ENCODE measurements at regions not wholly inside any gene's neighbourhood (a gene's known extent, or its start where the extent isn't known, plus 50 kb on each side); places are given as distances from the start of the nearest gene placed in this dataset.
"Not testable (repeated sequence)": the region's sequence is repeated elsewhere in the genome, so short reads cannot be mapped to it uniquely, and the experiment has no call there.

DNA sequence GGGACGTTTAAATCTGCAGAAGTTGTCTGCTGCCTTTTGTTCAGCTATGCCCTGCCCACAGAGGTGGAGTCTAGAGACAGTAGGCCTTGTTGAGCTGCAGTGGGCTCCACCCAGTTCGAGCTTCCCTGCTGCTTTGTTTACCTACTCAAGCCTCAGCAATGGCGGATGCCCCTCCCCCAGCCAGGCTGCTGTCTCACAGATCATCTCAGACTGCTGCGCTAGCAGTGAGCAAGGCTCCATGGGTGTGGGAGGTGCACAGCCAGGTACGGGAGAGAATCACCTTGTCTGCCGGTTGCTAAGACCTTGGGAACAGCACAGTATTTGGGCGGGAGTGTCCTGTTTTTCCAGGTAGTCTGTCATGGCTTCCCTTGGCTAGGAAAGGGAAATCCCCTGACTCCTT, 114.3 kb upstream of the PALM2AKAP2 start:
- not testable (repeated sequence) for DNase-seq (ENCODE audit: low read depth)

DNA sequence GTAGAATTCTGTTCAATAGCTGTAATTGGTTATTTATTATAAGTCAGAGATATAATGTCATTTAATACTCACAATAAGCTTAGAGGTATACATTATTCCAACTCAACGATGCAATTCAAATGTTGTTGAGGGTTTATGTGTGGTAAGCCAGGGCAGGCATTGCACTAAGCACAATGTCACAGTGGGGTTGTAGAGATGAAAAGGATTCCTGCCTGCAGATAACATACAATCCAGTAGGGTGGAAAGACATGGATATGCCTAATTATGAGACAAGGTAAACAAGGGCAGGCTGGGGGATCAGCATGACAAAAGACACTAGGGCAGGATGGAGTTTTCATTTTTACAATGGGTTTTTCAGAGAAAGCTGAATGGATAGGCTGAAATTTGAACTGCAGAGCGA, 98.7 kb upstream of the PALM2AKAP2 start:
- DNase-seq (ENCODE audit: low read depth) = no peak

DNA sequence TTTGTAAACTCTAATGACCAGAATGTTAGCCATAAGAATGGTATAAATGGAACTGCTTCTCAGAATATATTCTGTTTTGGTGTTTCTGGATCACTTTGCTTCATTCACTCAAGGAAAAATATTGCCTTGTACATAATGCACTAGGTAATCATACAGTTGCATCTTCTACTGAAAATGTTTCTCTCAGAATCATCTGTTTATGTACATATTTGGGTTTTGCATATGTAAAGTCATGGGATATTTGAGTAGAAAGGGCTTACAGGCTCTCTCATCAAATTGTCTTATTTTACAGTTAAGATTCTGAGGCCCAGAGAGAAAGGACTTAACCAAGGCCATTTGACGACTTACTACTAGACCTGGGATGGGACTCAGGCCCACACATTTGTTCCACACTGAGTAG, 97.8 kb upstream of the PALM2AKAP2 start:
- no peak for DNase-seq (ENCODE audit: low read depth)

DNA sequence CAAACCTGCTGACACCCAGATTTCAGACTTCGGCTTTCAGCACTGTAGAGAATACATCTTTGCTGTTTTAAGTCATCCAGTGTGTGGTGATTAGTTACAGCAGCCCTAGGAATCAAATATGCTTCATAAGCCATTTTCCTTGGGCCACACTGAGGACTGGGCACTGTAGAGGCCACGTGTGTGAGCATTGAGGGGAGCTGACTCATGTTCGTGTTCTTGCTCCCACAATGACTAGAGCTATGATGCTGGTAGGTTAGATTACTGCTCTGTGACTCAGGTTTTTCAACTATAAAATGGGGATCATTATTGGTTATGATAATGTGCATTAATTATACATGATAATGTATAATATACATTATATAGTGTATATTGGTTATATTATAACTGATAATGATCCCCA, 96.5 kb upstream of the PALM2AKAP2 start:
- DNase-seq (ENCODE audit: low read depth) = no peak

DNA sequence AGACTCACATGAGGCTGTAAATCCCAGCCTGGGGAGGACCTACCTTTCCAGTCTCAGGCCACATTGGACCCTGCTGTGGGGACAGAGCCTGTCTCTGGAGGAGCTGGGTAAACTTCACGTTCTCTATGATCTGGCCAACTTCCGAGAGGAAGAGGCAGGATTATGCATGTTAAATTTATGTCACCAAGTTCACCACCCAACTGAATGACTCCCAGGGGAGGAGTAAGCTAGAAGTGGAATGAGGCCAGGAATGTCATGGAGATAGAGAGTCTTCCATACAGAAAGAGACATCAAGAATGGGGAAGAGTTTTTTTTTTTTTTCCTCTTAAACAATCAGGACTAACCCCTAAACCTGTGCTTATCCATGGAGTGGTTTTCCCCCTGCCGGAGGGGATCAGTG, 90.3 kb upstream of the PALM2AKAP2 start:
- DNase-seq (ENCODE audit: low read depth) = no peak

DNA sequence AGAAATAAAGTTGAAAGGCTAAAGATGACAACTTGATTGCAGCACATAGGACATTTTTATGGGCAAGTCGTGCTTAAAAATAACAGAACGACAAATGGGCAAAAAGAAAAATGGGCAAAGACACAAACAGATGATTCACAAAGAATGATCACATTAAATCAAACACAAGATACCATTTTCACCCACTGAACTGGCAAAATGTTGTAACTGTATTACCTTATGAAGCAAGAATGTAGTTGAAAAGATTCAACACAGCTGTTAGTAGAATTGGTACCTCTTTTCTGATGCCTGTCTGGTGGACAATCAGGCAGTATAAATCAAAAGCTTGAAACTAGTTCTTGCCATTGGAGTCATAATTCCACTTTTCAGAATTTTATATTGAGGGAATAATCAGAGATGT, 81.0 kb upstream of the PALM2AKAP2 start:
- peak; percentile 13 for DNase-seq (ENCODE audit: low read depth)

DNA sequence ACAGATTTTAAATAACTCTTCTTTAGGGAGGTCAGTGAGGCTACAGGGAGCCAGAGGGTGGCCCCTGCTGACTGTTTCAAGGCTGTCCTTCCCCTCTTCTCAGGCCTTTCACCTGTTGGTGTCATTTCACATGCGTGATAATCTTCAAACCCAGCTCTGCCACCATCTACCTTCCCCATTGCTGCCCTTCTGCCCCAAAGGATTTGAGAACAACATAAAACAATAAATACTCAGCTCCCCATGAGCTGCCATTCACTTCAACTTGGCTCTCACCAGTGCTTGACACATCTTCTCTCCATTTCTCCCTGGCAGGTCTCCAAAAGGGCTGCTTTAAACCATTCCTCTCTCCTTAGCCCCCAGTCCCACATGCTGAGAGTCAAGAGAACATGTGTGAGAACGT, 75.5 kb upstream of the PALM2AKAP2 start:
- DNase-seq (ENCODE audit: low read depth) = no peak

DNA sequence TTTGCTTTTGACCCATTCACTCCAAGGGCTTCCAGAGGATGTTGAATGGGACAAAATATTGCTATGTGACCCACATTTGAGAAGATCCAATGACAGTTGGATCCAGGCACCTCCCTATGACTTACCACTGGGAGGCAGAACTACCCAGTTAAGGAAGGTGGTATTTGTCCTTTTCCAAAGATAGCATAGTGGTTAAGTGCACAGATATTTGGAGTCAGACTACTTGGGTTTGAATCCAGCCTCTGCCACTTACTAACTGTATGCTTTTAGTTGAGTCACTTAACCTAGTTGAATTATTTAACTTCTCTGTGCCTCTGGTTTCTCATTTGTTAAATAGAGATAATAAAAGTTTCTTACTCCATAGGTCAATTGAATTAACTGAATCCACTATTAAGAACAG, 74.5 kb upstream of the PALM2AKAP2 start:
- peak; percentile 14 for DNase-seq (ENCODE audit: low read depth)

DNA sequence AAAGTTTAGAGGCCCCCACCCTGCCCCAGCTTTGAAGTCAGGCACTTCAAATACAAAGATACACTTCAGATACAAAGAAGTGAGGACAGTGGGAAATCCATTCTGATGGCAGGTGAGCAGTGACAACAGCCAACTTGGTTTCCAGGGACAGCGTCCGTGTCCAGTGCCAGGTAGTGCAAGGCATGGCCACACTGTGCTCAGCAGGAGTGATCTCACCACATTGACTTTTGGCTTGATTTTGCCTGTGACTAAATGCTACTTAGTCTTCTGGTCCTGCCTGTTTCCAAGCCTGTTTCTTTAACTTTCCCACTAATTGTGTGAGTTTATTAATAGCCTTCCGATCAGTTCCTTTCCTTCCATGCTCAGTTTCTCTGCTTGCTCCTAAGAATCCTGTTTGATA, 72.6 kb upstream of the PALM2AKAP2 start:
- DNase-seq (ENCODE audit: low read depth) = no peak

DNA sequence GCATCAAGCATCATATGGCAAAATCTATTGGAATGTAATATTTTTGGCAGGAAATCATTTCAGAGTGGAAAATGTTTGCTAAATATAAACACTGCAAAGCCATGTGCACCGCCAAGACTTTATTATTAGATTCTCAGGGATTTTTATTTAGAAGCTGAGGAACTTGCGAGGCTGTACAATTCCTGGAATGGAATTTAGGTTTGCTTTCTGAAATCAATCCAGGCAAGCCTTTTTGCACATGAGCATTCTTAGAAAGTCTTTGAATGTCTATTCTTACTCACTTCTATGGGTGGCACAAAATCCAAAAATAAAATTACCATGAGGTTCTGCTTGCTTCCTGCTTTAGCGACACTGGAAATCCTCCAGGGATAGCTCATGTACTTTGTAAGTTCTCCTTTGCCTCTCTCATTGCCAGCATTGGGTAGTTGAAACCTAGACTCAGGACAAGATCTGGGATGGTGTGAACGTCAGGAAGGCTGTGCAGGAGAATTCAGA, 71.5 kb upstream of the PALM2AKAP2 start:
- DNase-seq (ENCODE audit: low read depth) = no peak

DNA sequence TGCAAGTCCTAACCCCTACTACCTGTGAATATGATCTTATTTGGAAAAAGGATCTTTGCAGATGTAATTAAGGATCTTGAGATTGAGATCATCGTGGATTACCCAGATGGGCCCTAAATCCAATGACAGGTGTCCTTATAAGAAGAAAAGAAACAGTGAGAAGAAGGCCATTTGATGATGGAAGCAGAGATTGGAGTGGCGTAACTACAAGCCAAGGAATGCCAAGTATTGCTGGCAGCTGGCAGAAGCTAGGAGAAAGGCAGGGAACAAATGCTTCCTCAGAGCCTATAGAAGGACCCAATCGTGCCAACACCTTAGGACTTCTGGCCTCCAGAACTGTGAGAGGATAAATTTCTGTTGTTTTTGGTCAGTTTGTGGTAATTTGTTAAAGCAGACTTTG, 70.1 kb upstream of the PALM2AKAP2 start:
- no peak for DNase-seq (ENCODE audit: low read depth)

DNA sequence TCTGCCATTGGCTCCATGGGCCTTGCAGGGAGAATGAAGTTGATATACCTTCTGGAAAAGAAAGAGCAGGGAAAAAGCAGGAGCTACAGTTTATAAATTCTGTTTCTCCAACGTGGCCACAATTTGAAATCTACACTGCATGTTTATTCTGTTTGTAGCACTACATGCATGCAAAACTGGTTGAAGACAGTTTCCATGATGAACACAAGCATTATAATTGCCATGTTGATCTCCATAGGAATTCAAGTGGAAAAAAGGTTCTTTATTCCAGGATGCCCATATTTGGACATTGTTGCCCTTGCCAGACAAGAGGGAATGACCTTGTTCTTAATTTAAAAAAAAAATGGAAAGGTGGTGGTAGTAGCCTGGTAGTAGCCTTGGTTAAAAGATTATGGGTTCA, 69.2 kb upstream of the PALM2AKAP2 start:
- DNase-seq (ENCODE audit: low read depth) = no peak

DNA sequence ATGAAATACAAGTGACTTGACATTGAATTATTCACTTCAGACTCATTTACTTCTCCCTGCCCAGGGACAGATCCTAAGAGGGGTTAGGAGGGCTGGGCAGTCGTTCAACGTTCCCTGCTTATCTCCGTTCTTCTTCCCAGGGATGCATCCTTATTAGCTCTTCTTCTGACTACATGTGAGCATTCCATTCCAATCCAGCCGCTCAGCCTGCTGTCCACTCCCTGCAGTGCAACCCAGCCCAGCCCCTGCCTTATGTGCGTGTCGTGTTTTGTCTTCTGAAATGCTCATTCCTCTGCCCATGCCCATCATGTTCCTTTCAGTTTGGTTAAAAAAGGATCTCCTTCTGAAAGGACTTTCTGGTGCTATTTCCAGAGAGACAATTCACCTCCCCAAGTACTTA, 64.7 kb upstream of the PALM2AKAP2 start:
- DNase-seq (ENCODE audit: low read depth) = no peak

DNA sequence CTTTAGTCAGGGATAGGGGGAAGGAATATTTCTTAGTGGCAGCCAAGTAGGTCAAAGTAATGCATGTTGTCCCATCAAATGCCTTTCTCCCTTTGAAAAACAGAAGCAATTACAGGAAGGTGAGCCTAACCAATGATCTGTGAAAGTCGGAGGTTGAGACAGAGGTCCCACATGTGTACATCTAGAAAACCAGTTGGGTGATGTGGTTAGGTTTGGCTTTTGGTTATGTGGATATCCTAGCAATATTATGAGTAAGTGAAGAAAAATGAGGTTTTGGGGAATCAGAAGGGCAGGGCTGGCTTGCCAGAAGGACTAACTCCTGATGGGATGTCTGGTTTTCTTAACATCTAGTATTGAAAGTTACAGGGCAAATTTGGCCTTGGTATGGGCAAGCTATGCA, 63.4 kb upstream of the PALM2AKAP2 start:
- DNase-seq (ENCODE audit: low read depth) = no peak

DNA sequence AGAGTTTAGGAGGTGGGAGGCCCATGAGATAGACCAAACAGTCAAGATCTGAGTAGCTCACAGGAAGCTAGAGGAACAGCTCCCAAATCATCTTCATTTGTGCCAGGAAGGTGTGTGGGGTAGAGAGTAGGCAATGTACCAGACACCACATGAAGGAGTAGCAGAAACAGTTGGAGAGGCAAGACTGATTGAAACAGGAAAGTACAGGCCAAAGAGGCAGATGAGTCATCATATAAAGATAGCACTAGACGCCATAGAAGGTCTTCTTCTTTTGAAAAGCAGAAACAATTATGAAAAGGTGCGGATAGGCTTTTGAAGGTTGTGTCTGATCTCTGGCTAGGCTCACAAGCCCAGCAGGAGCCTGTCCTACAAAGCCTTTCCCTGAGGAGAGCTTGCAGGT, 62.7 kb upstream of the PALM2AKAP2 start:
- DNase-seq (ENCODE audit: low read depth) = no peak

DNA sequence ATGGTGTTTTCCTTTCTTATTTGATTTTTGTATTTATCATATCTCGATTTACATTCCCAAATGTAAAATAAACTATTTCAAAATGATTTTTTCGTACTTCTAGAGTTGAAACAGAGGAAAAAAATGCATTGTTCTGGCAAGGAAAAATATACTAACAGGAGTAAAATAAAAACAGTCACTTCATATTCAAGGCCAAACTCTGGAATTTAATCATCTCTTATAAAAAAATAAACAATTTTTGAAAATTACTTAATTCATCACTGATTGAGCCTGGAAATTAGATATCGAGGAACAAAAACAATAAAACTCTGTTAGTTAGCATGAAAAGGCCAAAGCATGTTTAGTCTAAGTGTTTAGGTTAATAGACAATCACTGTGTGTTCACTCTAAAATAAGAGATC, 61.1 kb upstream of the PALM2AKAP2 start:
- DNase-seq (ENCODE audit: low read depth) = no peak

DNA sequence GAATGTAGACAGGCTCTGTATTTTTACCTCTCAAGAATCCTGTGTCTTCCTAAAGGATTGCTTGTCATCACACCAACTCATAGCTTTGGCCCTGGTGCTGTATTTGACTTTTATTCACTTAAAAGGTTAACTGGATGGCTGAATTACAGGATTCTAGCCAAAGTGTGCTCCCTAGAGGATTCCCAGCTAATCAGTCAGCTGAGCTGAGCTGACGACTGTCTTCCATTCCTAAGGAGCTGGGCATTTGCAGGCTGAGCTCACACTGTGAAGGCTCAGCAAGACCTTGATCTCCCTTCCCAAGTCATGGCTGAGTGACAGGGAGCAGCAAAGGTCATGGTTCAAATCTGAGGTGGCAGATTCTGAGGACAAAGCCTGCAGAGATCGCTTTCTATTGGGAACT, 59.0 kb upstream of the PALM2AKAP2 start:
- DNase-seq (ENCODE audit: low read depth) = no peak

DNA sequence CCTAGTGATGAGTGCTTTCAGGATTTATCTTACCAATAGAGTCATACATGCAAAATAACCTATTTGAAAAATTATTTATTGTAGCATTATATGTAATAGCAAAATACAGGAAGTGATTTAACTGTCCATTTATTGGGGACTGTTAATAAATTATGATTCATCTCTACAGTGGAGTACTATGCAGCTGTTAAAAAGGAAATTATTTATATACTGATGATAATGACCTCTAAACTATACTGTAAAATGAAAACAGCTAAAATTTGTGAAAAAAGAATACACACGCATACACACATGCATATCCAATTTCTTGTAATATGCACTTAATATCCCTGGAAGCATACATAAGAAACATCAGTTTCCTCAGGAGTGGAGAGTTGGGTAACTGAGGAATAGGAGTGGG, 58.0 kb upstream of the PALM2AKAP2 start:
- no peak for DNase-seq (ENCODE audit: low read depth)

DNA sequence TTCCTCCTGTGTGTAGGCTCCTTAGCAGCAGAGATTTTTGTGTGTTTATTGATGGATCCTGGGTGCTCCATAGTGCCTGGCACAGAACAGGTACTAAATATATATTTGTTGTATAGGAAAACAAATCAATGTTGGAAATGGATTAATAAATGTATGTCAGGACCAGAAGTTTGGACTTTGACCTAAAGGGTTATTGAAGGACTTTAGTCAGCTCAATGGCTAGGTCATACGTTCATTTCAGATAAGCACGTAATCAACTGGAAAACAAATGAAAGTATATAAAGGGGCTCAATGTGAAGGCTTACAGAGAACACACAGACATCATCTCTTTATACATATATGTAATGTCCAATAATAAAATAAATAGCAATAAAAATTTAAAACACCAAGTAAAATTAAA, 56.2 kb upstream of the PALM2AKAP2 start:
- DNase-seq (ENCODE audit: low read depth) = no peak

DNA sequence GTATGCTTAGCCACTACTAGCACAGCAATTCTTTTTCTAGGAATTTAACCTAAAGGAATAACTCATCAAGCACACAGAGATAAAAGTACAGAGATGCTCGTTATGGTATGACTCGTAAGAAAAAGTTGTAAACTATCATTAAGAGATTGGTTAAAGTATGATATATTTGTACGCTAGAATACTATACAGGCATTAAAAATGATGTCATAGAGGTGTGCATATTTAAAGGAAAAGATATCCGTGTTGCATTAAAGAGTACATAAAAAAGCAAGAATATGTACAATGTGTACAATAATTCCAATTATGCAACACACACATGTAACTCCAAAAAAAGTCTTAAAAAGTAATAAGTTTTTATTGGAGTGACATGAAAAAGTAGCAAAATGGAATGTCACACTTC, 54.5 kb upstream of the PALM2AKAP2 start:
- no peak for DNase-seq (ENCODE audit: low read depth)

DNA sequence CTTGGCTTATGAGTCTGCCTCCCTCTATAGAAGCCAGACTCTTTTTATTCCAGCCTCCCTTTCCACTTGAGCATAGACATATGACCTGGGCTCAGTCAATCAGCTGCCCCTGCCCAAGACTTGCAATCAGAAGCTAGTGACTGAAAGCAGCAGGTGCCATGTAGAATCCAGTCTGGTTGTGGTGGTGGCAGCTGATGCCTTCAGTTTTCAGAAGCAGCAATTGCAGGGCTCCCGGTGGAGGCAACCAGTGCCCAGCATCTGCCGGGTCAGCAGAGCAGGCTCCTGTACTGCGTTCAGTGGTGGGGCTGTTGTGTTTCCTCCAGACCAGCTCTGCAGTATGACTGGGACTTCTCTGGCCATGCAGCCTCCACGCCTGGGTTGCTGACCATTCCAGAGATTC, 53.9 kb upstream of the PALM2AKAP2 start:
- no peak for DNase-seq (ENCODE audit: low read depth)

DNA sequence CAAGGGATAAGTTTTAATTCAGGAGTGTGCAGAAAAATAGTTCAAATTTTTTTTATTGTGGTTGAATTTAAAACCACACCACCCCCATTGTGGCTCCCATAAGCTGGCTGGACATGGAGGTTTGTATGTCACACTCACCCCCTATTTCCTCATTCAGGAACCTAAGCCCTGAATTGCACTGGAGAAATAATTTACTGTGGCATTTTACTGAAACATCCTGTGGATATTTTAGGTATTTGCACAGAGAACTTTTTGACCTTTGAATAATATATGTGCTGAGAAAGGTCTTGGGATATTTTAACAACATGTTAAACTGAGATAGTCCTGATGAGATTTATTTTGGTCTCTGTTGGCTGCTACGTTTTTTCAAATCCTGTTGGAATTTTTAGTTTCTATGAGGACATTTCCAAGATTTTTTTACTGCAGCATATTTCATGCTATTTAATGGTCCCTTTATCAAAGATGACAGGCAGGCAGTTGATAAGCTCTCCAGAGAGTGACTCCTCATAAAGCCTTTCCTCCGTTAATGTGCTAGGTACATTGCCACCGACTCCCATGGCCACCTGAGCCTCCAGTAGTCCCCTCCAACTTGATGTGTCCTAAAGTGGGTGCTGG, 51.2 kb upstream of the PALM2AKAP2 start:
- no peak for DNase-seq (ENCODE audit: low read depth)

DNA sequence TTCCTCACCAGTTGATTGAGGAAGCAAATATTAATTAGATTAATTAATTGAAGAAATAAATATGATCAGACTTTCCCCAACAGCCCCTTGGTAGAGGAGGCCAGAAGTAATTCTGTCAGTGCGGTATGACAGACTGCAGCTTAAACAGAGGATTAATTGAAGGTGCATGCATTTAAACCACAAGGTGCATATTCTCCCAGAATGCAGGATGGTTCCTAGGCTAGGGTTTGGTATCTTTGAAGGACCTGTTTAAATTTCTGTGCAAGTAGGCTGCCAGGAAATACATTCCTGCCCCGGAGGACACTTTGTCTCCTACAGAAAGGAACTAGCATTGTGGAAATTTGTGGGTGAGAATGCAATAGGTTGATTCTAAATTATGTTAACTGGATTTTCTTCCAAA, 50.5 kb upstream of the PALM2AKAP2 start:
- DNase-seq (ENCODE audit: low read depth) = no peak

Data from non-pigmented ciliary epithelial cell (primary cell).